ENCODE measurements at regions not wholly inside any gene's neighbourhood (a gene's known extent, or its start where the extent isn't known, plus 50 kb on each side); places are given as distances from the start of the nearest gene placed in this dataset.

DNA sequence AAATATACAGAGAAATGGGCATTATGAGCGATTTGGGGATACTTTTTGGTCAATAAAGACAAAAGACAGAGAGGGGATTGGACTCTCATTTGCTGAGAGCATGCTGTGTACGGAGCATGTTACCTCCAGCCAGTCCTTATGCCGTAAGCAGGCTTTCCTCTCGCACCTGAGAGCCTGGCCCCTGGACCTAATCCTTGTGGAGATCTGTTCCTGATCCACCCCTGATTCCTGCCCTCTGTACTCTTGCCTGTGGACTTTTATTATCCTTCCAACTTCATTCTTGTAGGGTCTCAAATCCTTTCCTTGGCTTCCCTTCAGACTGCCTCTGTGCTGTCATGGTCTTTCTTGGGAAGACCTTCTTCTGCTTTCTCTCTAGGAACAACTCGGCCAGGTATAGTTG lies 803.1 kb upstream of the RAB6C start:
- TF ChIP-seq, protein P1, sequence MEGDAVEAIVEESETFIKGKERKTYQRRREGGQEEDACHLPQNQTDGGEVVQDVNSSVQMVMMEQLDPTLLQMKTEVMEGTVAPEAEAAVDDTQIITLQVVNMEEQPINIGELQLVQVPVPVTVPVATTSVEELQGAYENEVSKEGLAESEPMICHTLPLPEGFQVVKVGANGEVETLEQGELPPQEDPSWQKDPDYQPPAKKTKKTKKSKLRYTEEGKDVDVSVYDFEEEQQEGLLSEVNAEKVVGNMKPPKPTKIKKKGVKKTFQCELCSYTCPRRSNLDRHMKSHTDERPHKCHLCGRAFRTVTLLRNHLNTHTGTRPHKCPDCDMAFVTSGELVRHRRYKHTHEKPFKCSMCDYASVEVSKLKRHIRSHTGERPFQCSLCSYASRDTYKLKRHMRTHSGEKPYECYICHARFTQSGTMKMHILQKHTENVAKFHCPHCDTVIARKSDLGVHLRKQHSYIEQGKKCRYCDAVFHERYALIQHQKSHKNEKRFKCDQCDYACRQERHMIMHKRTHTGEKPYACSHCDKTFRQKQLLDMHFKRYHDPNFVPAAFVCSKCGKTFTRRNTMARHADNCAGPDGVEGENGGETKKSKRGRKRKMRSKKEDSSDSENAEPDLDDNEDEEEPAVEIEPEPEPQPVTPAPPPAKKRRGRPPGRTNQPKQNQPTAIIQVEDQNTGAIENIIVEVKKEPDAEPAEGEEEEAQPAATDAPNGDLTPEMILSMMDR (IDR thresholded peaks at IDR 0.05; ENCODE audit: low read depth, low read length) = no peak
- no peak for TF ChIP-seq EZH2phosphoT487 (IDR thresholded peaks at IDR 0.05; ENCODE audit: low read depth)
